MCF 10A (cell line): ENCODE measurements at regions not wholly inside any gene's neighbourhood (a gene's known extent, or its start where the extent isn't known, plus 50 kb on each side); places are given as distances from the start of the nearest gene placed in this dataset.

Source experiments
- BruUV-seq: library from RNA; stranded (reverse); fragments of 400-500 nt; replicated peaks from 2 replicates; lab custom pipeline; 2021; lab: Mats Ljungman, UMichigan
- CTCF ChIA-PET: fragments of 300-600 bp; sonication (Branson Sonifier 250); formaldehyde crosslinking; extraction: SDS; loops from one replicate; lab custom pipeline; 2021; ENCODE audit warnings: antibody characterized with exemption, inconsistent platforms; lab: Yijun Ruan, JAX
- POLR2A ChIA-PET: fragments of 300-600, 350-650 bp; sonication (Branson Sonifier 250); formaldehyde crosslinking; extraction: SDS; loops from one replicate; lab custom pipeline; 2020; ENCODE audit warnings: antibody characterized with exemption, inconsistent platforms; lab: Yijun Ruan, JAX
- DNase-seq: peaks from one replicate; pipeline ENCODE4 v3.0.0-alpha.2; 2018; ENCODE audit not compliant: unreplicated experiment
- H3K27ac Mint-ChIP-seq: one replicate; pipeline ENCODE4 v1.8.0; 2022; ENCODE audit warnings: mild to moderate bottlenecking, low read depth, mixed read lengths; ENCODE audit not compliant: unreplicated experiment
- H3K27me3 Mint-ChIP-seq: one replicate; pipeline ENCODE4 v1.8.0; 2022; ENCODE audit warnings: mixed read lengths; ENCODE audit not compliant: insufficient read depth, unreplicated experiment
- H3K36me3 Mint-ChIP-seq: one replicate; pipeline ENCODE4 v1.8.0; 2022; ENCODE audit warnings: mild to moderate bottlenecking, moderate library complexity, mixed read lengths; ENCODE audit not compliant: insufficient read depth, unreplicated experiment
- H3K4me1 Mint-ChIP-seq: one replicate; pipeline ENCODE4 v1.8.0; 2022; ENCODE audit warnings: mixed read lengths; ENCODE audit not compliant: insufficient read depth, unreplicated experiment
- H3K4me3 Mint-ChIP-seq: one replicate; pipeline ENCODE4 v1.8.0; 2022; ENCODE audit warnings: mild to moderate bottlenecking, moderate library complexity, mixed read lengths; ENCODE audit not compliant: unreplicated experiment
- H3K9me3 Mint-ChIP-seq: one replicate; pipeline ENCODE4 v1.8.0; 2022; ENCODE audit warnings: mixed read lengths; ENCODE audit not compliant: unreplicated experiment
- CTCF ChIP-seq: fragments of 200-600 bp; IDR thresholded peaks from one replicate; pipeline ENCODE4 v1.8.0; 2022; ENCODE audit warnings: antibody characterized with exemption, mild to moderate bottlenecking; ENCODE audit not compliant: unreplicated experiment
- intact Hi-C: fragments of 100-400 bp; cut with micrococcal nuclease; formaldehyde crosslinking; loops from 2 replicates; pipeline ENCODE4 v1.14.1; 2022

- no peak for DNase-seq
- TF ChIP-seq CTCF = no peak
- intact Hi-C loops = no loop called here
- Mint-ChIP-seq H3K4me3 (no peak overlapping the region), H3K9me3 (peaks cover 11% of the 10 kb centered on the region), H3K27ac (no peak overlapping the region), H3K36me3 (no peaks in the 10 kb centered on the region), H3K4me1 (no peaks in the 10 kb centered on the region), H3K27me3 (no peaks in the 10 kb centered on the region)
- ChIA-PET CTCF (no interaction called here), POLR2A (no interaction called here)
- no TSS peak for BruUV-seq
These were observed 504.4 kb upstream of the EEF2KMT start for GRCh38 chr16:5601957-5602356.

- H3K27me3 Mint-ChIP-seq = no peaks in the 10 kb centered on the region
- POLR2A ChIA-PET = no interaction called here
These were observed 501.2 kb upstream of the EEF2KMT start for GRCh38 chr16:5598793-5599192.

GRCh38 chr16:5595849-5596248, 498.3 kb upstream of the EEF2KMT start:
- Mint-ChIP-seq H3K36me3 (no peaks in the 10 kb centered on the region), H3K4me3 (no peak overlapping the region), H3K27me3 (no peaks in the 10 kb centered on the region), H3K4me1 (no peaks in the 10 kb centered on the region), H3K27ac (no peak overlapping the region), H3K9me3 (peaks cover 46% of the 10 kb centered on the region)
- ChIA-PET CTCF (no interaction called here), POLR2A (no interaction called here)
- no peak for TF ChIP-seq CTCF
- no TSS peak for BruUV-seq
- DNase-seq = no peak
- intact Hi-C loops = no loop called here

More at GRCh38 chr16:5598793-5599192, 501.2 kb upstream of the EEF2KMT start:
- Mint-ChIP-seq H3K4me1 (no peaks in the 10 kb centered on the region), H3K27ac (no peak overlapping the region), H3K4me3 (no peak overlapping the region), H3K36me3 (no peaks in the 10 kb centered on the region), H3K9me3 (peaks cover 34% of the 10 kb centered on the region)
- CTCF ChIA-PET = no interaction called here
- BruUV-seq = no TSS peak
- no peak for TF ChIP-seq CTCF
- no peak for DNase-seq
- intact Hi-C loops = no loop called here

GRCh38 chr16:5590416-5590815, 492.8 kb upstream of the EEF2KMT start:
- Mint-ChIP-seq H3K36me3 (no peaks in the 10 kb centered on the region), H3K27me3 (no peaks in the 10 kb centered on the region), H3K4me3 (no peak overlapping the region), H3K27ac (no peak overlapping the region), H3K9me3 (peaks cover 56% of the 10 kb centered on the region), H3K4me1 (no peaks in the 10 kb centered on the region)
- TF ChIP-seq CTCF = no peak
- no peak for DNase-seq
- intact Hi-C loops = no loop called here
- ChIA-PET CTCF (no interaction called here), POLR2A (interaction anchor here (0.7 kb wide), 1 partner anchor 152 kb away, joined by 3 read pairs; no protein-coding TSS in a partner anchor)
- BruUV-seq = no TSS peak
